Tibial nerve (tissue), 4 donors: ENCODE measurements at regions not wholly inside any gene's neighbourhood (a gene's known extent, or its start where the extent isn't known, plus 50 kb on each side); places are given as distances from the start of the nearest gene placed in this dataset.
"Not testable (repeated sequence)": the region's sequence is repeated elsewhere in the genome, so short reads cannot be mapped to it uniquely, and the experiment has no call there.

Experiments
- DNase-seq, 2 donors: peaks; one replicate each; pipeline ENCODE4 v3.0.0-alpha.2; 2019; ENCODE audit warnings: low spot score in 2 of 2
- H3K27ac ChIP-seq, 4 donors: fragments of 200-600 bp; sonication (generic) in 3 of 4; one replicate each; pipeline ENCODE4 v1.5.1; 2017 to 2019; ENCODE audit warnings: mild to moderate bottlenecking in 1 of 4
- H3K27me3 ChIP-seq, 2 donors: fragments of 200-600 bp; sonication (generic) in 1 of 2; one replicate each; pipeline versions ENCODE4 v1.5.1 to v1.6.0; 2017 to 2019
- H3K36me3 ChIP-seq, 3 donors: fragments of 200-600 bp; sonication (generic); one replicate each; pipeline ENCODE4 v1.5.1; 2018 to 2019
- H3K4me1 ChIP-seq, 4 donors: fragments of 200-600 bp; sonication (generic) in 3 of 4; one replicate each; pipeline ENCODE4 v1.5.1; 2017 to 2019
- H3K4me3 ChIP-seq, 4 donors: fragments of 200-600 bp; sonication (generic) in 3 of 4; one replicate each; pipeline ENCODE4 v1.5.1; 2017 to 2019; ENCODE audit warnings: mild to moderate bottlenecking in 1 of 4, moderate library complexity in 1 of 4
- H3K9me3 ChIP-seq, 4 donors: fragments of 200-600 bp; sonication (generic) in 3 of 4; one replicate each; pipeline ENCODE4 v1.5.1; 2017 to 2019
- CTCF ChIP-seq, 5 experiments: fragments of 200-600 bp in 3 of 5; fragments of 450-650 bp in 2 of 5; sonication (generic) in 3 of 5; IDR thresholded peaks; one replicate each; pipeline ENCODE4 v1.5.1; 2016 to 2019; ENCODE audit warnings: antibody characterized with exemption in 5 of 5, mild to moderate bottlenecking in 3 of 5, moderate library complexity in 2 of 5
- EP300 ChIP-seq, 2 donors: sonication (generic); formaldehyde crosslinking; IDR thresholded peaks; one replicate each; pipeline ENCODE4 v1.6.1; 2017; ENCODE audit warnings: antibody characterized with exemption in 2 of 2, mild to moderate bottlenecking in 1 of 2
- POLR2A ChIP-seq, 2 donors: fragments of 450-650 bp; IDR thresholded peaks; one replicate each; pipeline ENCODE4 v1.6.1; 2017; ENCODE audit warnings: antibody characterized with exemption in 2 of 2, mild to moderate bottlenecking in 2 of 2, moderate library complexity in 2 of 2
- WGBS, 2 donors: methylation state at CpG; one replicate each; pipeline ENCODE4 v1.1.5; 2018; 5-methylcytosine and 5-hydroxymethylcytosine counted together

DNA sequence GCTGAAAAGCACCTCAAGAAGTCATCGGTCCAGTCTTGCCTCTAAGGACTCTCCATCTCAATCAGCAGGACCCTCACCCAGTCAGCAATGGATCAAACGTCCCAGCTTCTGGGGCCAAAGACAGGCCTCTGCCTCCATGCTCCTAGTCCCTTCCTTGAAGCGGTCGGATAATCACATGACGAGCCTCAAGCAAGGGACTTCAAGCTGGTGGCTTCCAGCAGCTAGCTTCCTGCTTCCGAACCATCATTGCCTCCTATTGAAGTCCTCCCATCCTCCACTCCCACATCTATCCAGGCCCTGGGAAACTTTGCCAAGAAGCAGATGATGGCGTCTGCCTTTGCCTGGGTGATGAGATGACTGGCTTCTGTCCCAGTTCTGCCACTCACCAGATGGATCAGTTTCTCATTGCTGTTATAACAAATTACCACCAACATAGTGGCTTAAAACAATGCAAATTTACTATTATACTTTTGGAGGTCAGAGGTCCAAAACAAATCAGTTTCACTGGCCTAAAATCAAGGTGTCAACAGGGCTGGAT lies 135.2 kb upstream of the MAMLD1 start:
- H3K27me3 ChIP-seq, result no peaks in the 10 kb centered on the region
- H3K9me3 ChIP-seq, result no peaks in the 10 kb centered on the region
- DNase-seq, result no peak
- no peaks in the 10 kb centered on the region for H3K36me3 ChIP-seq
- no peak overlapping the region for H3K4me3 ChIP-seq
- no peaks in the 10 kb centered on the region for H3K4me1 ChIP-seq
- WGBS, 2 donors, result 81 to 83% methylated on average over 3 to 7 of the region's 7 CpGs
- no peak overlapping the region for H3K27ac ChIP-seq
- no peak for TF ChIP-seq POLR2A (IDR thresholded peaks at IDR 0.05)
- TF ChIP-seq EP300 (IDR thresholded peaks at IDR 0.05), result no peak
- no peak for TF ChIP-seq CTCF (IDR thresholded peaks at IDR 0.05)

DNA sequence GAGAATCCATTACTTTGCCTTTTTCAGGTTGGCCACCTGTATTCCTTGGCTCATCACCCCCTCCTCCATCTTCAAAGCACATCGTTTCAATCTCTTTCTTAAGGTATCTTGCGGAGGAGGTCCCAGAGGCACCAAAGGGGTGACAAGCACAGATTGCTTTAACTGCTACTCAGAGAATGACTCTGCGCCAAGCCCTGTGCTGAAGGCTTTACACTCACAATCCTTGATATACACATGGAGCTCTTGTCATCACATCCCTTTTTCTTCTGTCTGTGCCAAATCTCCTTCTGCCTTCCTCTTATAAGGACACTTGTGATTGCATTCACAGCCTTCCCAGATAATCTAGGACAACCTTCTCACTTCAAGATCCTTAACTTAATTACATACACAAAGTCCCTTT lies 134.7 kb upstream of the MAMLD1 start:
- H3K27ac ChIP-seq, result no peak overlapping the region
- no peaks in the 10 kb centered on the region for H3K4me1 ChIP-seq
- H3K4me3 ChIP-seq, result no peak overlapping the region
- DNase-seq, result no peak
- 78 to 88% methylated on average over 3 of the region's 3 CpGs for WGBS, 2 donors
- H3K9me3 ChIP-seq, result no peaks in the 10 kb centered on the region
- H3K36me3 ChIP-seq, result no peaks in the 10 kb centered on the region
- no peak for TF ChIP-seq EP300 (IDR thresholded peaks at IDR 0.05)
- TF ChIP-seq CTCF (IDR thresholded peaks at IDR 0.05), result no peak
- no peak for TF ChIP-seq POLR2A (IDR thresholded peaks at IDR 0.05)
- no peaks in the 10 kb centered on the region for H3K27me3 ChIP-seq

DNA sequence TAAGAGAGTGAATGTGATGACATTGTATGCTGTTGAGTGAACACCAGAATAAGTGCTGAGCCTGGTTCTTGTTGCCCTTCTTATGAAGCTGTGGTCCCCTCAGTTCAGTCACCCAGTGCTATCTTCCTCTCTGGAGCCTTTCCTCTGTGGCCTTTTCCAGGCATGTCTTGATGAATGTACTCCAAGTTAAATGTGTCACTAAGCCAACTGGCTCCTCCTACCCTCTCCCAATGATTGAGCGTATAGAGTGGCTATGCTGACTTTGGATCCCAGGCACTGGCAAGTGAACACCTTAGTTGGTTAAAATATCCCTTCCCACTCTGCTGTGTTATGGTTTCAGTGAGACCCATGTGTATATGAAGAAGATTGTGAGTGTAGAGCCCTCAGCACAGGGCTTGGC lies 134.1 kb upstream of the MAMLD1 start:
- WGBS, 2 donors, result 84 to 100% methylated on average over 1 of the region's 1 CpG
- H3K9me3 ChIP-seq, result no peaks in the 10 kb centered on the region
- no peaks in the 10 kb centered on the region for H3K36me3 ChIP-seq
- no peaks in the 10 kb centered on the region for H3K4me1 ChIP-seq
- H3K27me3 ChIP-seq, result no peaks in the 10 kb centered on the region
- no peak for TF ChIP-seq POLR2A (IDR thresholded peaks at IDR 0.05)
- no peak for TF ChIP-seq CTCF (IDR thresholded peaks at IDR 0.05)
- no peak for TF ChIP-seq EP300 (IDR thresholded peaks at IDR 0.05)
- H3K4me3 ChIP-seq, result no peak overlapping the region
- H3K27ac ChIP-seq, result no peak overlapping the region
- no peak for DNase-seq

DNA sequence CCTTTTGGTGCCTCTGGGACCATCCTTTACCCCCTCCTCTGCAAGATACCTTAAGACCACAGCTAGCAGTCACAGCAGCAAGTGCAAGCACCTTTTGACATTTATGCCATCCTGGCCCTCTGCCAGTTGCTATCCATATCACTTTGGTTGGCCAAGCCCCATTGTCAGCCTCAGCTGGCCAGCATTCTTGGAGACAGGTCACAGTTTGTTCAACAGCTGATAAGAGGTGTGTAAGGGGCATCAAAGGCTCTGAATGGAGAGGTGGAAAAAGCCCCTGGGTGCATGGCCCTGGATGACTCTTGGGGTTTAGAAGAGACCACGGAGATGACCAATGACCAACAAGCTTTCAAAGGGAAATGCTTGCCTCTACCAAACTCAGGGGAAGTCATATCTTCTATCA lies 133.6 kb upstream of the MAMLD1 start:
- no peak for DNase-seq
- TF ChIP-seq POLR2A (IDR thresholded peaks at IDR 0.05) (no peak), EP300 (IDR thresholded peaks at IDR 0.05) (no peak), CTCF (IDR thresholded peaks at IDR 0.05) (no peak)
- Histone ChIP-seq H3K9me3 (no peaks in the 10 kb centered on the region), H3K27me3 (no peaks in the 10 kb centered on the region), H3K4me3 (no peak overlapping the region), H3K36me3 (no peaks in the 10 kb centered on the region), H3K4me1 (no peaks in the 10 kb centered on the region), H3K27ac (no peak overlapping the region)
- WGBS, 2 donors, result 58 to 82% methylated on average over 1 of the region's 1 CpG

- H3K36me3 ChIP-seq, H3K4me1 ChIP-seq, H3K27me3 ChIP-seq, H3K27ac ChIP-seq, DNase-seq, H3K9me3 ChIP-seq, H3K4me3 ChIP-seq: not testable (repeated sequence)
- 65 to 90% methylated on average over 6 of the region's 6 CpGs for WGBS, 2 donors
Observed at GRCh38 chrX:150230952-150231351, 132.2 kb upstream of the MAMLD1 start.

DNA sequence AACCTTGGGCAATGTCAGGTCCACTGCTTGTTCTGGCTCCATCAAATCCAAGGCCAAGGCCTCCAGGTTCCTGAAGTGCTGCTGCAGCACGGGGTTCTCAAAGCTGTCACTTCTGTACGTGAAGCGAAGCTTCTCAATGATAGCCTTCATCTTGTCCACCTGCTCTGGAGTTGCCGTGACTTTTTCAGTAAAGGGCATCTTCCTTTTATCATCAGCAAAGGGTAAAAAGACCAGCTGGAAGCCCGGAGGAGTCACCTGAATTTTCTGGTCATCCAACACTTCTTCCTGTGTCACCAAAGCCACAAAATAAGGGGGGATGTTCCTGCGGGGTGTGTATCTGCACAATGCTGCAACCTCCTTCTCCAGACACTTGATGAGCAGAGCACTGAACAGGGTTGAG lies 131.7 kb upstream of the MAMLD1 start:
- H3K27me3 ChIP-seq, H3K36me3 ChIP-seq, H3K27ac ChIP-seq, H3K4me1 ChIP-seq, H3K9me3 ChIP-seq, DNase-seq, H3K4me3 ChIP-seq: not testable (repeated sequence)
- 80 to 97% methylated on average over 6 of the region's 6 CpGs for WGBS, 2 donors

DNA sequence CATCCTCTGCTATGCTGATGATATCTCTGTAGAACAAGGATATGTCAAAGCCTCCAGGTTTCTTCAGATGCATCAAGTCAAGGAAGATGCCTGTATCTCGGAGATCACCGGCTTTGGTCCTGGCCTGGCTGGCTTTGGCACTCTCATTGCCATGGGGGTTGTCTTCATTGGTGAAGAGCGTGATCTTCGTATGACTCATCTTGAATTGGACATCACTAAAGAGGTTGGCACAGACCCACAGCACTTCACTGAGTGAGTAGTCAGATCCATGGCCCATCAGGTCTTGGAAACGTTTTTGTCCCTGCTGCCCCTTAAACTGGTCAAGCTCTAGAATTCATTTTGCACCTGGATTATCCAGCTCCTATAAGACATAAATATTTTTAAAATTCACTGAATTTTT lies 130.9 kb upstream of the MAMLD1 start:
- not testable (repeated sequence) for H3K27ac ChIP-seq, H3K27me3 ChIP-seq, DNase-seq, H3K9me3 ChIP-seq, H3K4me3 ChIP-seq, H3K36me3 ChIP-seq, H3K4me1 ChIP-seq
- 77 to 98% methylated on average over 5 of the region's 5 CpGs for WGBS, 2 donors
